K562 (cell line): ENCODE measurements at regions not wholly inside any gene's neighbourhood (a gene's known extent, or its start where the extent isn't known, plus 50 kb on each side); places are given as distances from the start of the nearest gene placed in this dataset.

Source experiments
- ATAC-seq: fragments of 200-7000 bp; cut with Tn5 transposase; 3 replicates; pipeline ENCODE4 v1.9.1; 2020; ENCODE audit warnings: moderate library complexity
- BruUV-seq: library from RNA; stranded (reverse); fragments of 400-500 nt; replicated peaks from 2 replicates; lab custom pipeline; 2021; lab: Mats Ljungman, UMichigan
- CTCF ChIA-PET: fragments of 300-600 bp; formaldehyde crosslinking; extraction: SDS; loops from one replicate; lab custom pipeline; 2021; ENCODE audit warnings: low intra/inter-chr PET ratio; lab: Yijun Ruan, JAX
- POLR2A ChIA-PET: fragments of 300-600, 350-650 bp; sonication (Branson Sonifier 250); formaldehyde crosslinking; extraction: SDS; loops from one replicate; lab custom pipeline; 2021; ENCODE audit warnings: antibody characterized with exemption, inconsistent platforms; lab: Yijun Ruan, JAX
- DNase-seq, 4 experiments: peaks; one replicate each; pipeline versions ENCODE4 v3.0.0 to v3.0.0-alpha.2; 2011 to 2018; ENCODE audit warnings: low spot score in 3 of 4, mixed read lengths in 3 of 4; ENCODE audit errors: extremely low read depth in 1 of 4
- FAIRE-seq: peaks from 2 replicates; lab custom pipeline; 2011; peaks lifted over from hg19 to GRCh38; lab: Jason Lieb, UNC
- H2AFZ ChIP-seq: 2 replicates; pipeline ENCODE4 v1.6.0; 2011; ENCODE audit warnings: low read depth, low read length, control low read depth, inconsistent platforms
- H3K27ac ChIP-seq: fragments of 200-600 bp; 3 replicates; pipeline ENCODE4 v1.8.0; 2011; ENCODE audit warnings: low read depth, mild to moderate bottlenecking, control low read depth, inconsistent platforms, low read length, moderate library complexity, mixed read lengths; ENCODE audit errors: extremely low read depth
- H3K27me3 ChIP-seq, 2 experiments: fragments of 300-600 bp in 1 of 2; 2 replicates in 1 of 2; 3 replicates in 1 of 2; pipeline versions ENCODE4 v1.6.0 to v1.8.0; 2011; ENCODE audit warnings: inconsistent platforms in 2 of 2, low read length in 2 of 2, mild to moderate bottlenecking in 1 of 2, mixed read lengths in 1 of 2, moderate library complexity in 1 of 2; ENCODE audit not compliant: control insufficient read depth in 2 of 2, insufficient read depth in 2 of 2
- H3K36me3 ChIP-seq: fragments of 300-600 bp; 3 replicates; pipeline ENCODE4 v1.8.0; 2011; ENCODE audit warnings: mild to moderate bottlenecking, low read length, inconsistent platforms; ENCODE audit not compliant: control insufficient read depth, insufficient read depth
- H3K4me1 ChIP-seq, 2 experiments: fragments of 200-600 bp in 1 of 2; replicated peaks in 1 of 2; 2 replicates in 1 of 2; 3 replicates in 1 of 2; pipeline versions ENCODE4 v1.5.1 to v1.8.0; 2011; ENCODE audit warnings: inconsistent platforms in 2 of 2, low read length in 2 of 2, mild to moderate bottlenecking in 1 of 2, mixed read lengths in 1 of 2, moderate library complexity in 1 of 2; ENCODE audit not compliant: control insufficient read depth in 2 of 2, insufficient read depth in 2 of 2
- H3K4me2 ChIP-seq: 2 replicates; pipeline ENCODE4 v1.6.1; 2011; ENCODE audit warnings: low read length, control low read depth, inconsistent platforms, mixed read lengths; ENCODE audit not compliant: insufficient read depth
- H3K4me3 ChIP-seq: fragments of 200-600 bp; sonication (generic), shearing (Covaris generic); 2 replicates; pipeline ENCODE4 v1.5.1; 2016; ENCODE audit warnings: control low read depth, inconsistent platforms
- H3K79me2 ChIP-seq: fragments of 200-600 bp; 3 replicates; pipeline ENCODE4 v1.8.0; 2011; ENCODE audit warnings: low read length, inconsistent platforms; ENCODE audit not compliant: control insufficient read depth, insufficient read depth
- H3K9ac ChIP-seq, 2 experiments: 2 replicates each; pipeline versions ENCODE4 v1.6.0 to v1.6.1; 2011; ENCODE audit warnings: low read depth in 2 of 2, low read length in 2 of 2, control low read depth in 1 of 2, inconsistent platforms in 1 of 2, mild to moderate bottlenecking in 1 of 2, mixed read lengths in 1 of 2; ENCODE audit not compliant: insufficient read depth in 1 of 2
- H3K9me1 ChIP-seq: one replicate; pipeline ENCODE4 v1.6.0; 2011; ENCODE audit warnings: inconsistent platforms, mild to moderate bottlenecking, low read length, moderate library complexity; ENCODE audit not compliant: control insufficient read depth, insufficient read depth
- H3K9me3 ChIP-seq: replicated peaks from 2 replicates; pipeline ENCODE4 v1.5.1; 2011; ENCODE audit warnings: low read depth, low read length, inconsistent platforms; ENCODE audit not compliant: control insufficient read depth, insufficient read depth
- H4K20me1 ChIP-seq: replicated peaks from 2 replicates; pipeline ENCODE4 v1.6.1; 2011; ENCODE audit warnings: low read length, inconsistent platforms, mixed read lengths; ENCODE audit not compliant: control insufficient read depth, insufficient read depth
- CHD4 ChIP-seq: fragments of 200-600 bp; sonication (generic); IDR thresholded peaks from 3 replicates; pipeline ENCODE4 v1.6.1; 2012; ENCODE audit warnings: low read depth, mild to moderate bottlenecking, mixed read lengths, low read length, inconsistent platforms; ENCODE audit not compliant: insufficient read depth, insufficient replicate concordance, poor library complexity, severe bottlenecking
- ETV5 ChIP-seq: sonication (generic); formaldehyde crosslinking; IDR thresholded peaks from 2 replicates; pipeline ENCODE4 v1.4.0; 2020; ENCODE audit warnings: low read depth, mild to moderate bottlenecking, missing genetic modification reagents
- GATAD2B ChIP-seq: fragments of 450-650 bp; IDR thresholded peaks from 2 replicates; pipeline ENCODE4 v1.6.1; 2017; ENCODE audit warnings: mild to moderate bottlenecking, borderline replicate concordance
- KAT2B ChIP-seq: IDR thresholded peaks from one replicate; pipeline ENCODE4 v1.6.1; 2012; ENCODE audit warnings: low read depth, mild to moderate bottlenecking, control low read depth, inconsistent platforms, low read length, moderate library complexity
- NCOA4 ChIP-seq: fragments of 450-650 bp; IDR thresholded peaks from 2 replicates; pipeline ENCODE4 v1.6.1; 2018; ENCODE audit warnings: mild to moderate bottlenecking; ENCODE audit not compliant: partially characterized antibody
- NCOR1 ChIP-seq: fragments of 450-650 bp; IDR thresholded peaks from 2 replicates; pipeline ENCODE4 v1.6.1; 2016; ENCODE audit warnings: mild to moderate bottlenecking, moderate library complexity
- NONO ChIP-seq, 2 experiments: fragments of 200-400 bp in 1 of 2; fragments of 450-650 bp in 1 of 2; formaldehyde crosslinking in 1 of 2; IDR thresholded peaks; 2 replicates each; pipeline ENCODE4 v1.6.1; 2017; ENCODE audit warnings: low read depth in 2 of 2, mild to moderate bottlenecking in 2 of 2, moderate library complexity in 2 of 2, low read length in 1 of 2
- PTTG1 ChIP-seq: fragments of 450-650 bp; IDR thresholded peaks from 2 replicates; pipeline ENCODE4 v1.6.1; 2016; ENCODE audit warnings: low read depth, mild to moderate bottlenecking, missing genetic modification characterization, missing compliant biosample characterization
- RBM39 ChIP-seq: fragments of 200-400 bp; formaldehyde crosslinking; optimal IDR thresholded peaks from 2 replicates; pipeline ENCODE3; 2018; ENCODE audit warnings: low read depth, low read length
- SRF ChIP-seq, 2 experiments: fragments of 250-450, 450-650 bp in 1 of 2; sonication (Bioruptor Pico) in 1 of 2; sonication (generic) in 1 of 2; formaldehyde crosslinking; IDR thresholded peaks; 2 replicates each; pipeline versions ENCODE4 v1.5.0 to v1.5.1; 2020 to 2022; ENCODE audit warnings: mild to moderate bottlenecking in 1 of 2, missing genetic modification reagents in 1 of 2
- SRSF7 ChIP-seq: fragments of 200-400 bp; formaldehyde crosslinking; optimal IDR thresholded peaks from 2 replicates; pipeline ENCODE3; 2017; ENCODE audit warnings: mild to moderate bottlenecking, low read depth, low read length
- ZKSCAN8 ChIP-seq: fragments of 200-800 bp; sonication (Bioruptor generic); IDR thresholded peaks from 2 replicates; pipeline ENCODE4 v1.6.1; 2016; ENCODE audit warnings: missing genetic modification characterization, missing compliant biosample characterization
- ZNF707 ChIP-seq: fragments of 250-450 bp; sonication (Bioruptor Pico); conservative IDR thresholded peaks from 2 replicates; pipeline ENCODE4 v1.8.0; 2022; ENCODE audit warnings: inconsistent platforms, mild to moderate bottlenecking, moderate library complexity
- WGBS: fragments of 100-300 bp; shearing (Covaris generic); methylation state at CpG from one replicate; pipeline ENCODE4 v1.1.6; 2016; ENCODE audit warnings: low coverage, mixed read lengths; ENCODE audit not compliant: insufficient coverage; ENCODE audit errors: missing lambda C conversion rate; 5-methylcytosine and 5-hydroxymethylcytosine counted together
- in situ Hi-C: fragments of 300-500 bp; cut with MboI; formaldehyde crosslinking; loops from 4 replicates; pipeline ENCODE4 v1.15.0; 2018; ENCODE audit warnings: inconsistent platforms, mixed read lengths
- intact Hi-C: fragments of 100-400 bp; cut with micrococcal nuclease; formaldehyde crosslinking; loops from 2 replicates; pipeline ENCODE4 v1.14.2; 2022
- TF ChIP-seq, protein P1 (sequence below): sonication (generic); formaldehyde crosslinking; IDR thresholded peaks from 2 replicates; pipeline ENCODE4 v1.8.0; 2022; ENCODE audit warnings: mild to moderate bottlenecking, missing genetic modification reagents

DNA sequence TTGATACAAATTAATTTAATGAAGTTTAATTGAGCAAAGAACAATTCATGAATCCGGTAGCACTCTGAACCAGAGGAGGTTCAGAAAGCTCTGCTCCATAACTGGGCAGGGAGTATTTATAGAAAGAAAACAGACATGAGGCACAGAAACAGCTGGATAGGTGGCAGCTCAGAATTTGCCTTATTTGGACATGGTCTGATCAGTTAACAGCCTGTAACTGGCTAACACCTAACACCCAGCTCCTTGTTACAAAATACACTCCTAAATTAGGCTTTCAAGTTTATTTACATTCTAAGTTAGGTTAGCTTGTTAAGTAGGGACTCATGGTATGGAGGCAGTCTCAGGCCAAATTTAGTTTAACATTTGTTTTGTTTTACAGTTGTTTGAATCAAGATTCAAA, 67.8 kb upstream of the TMCC3 start:
- TF ChIP-seq ZNF707 (peak; percentile 71), RBM39 (no peak), ZKSCAN8 (CRISPR knock-in tag) (no peak), NONO (IDR thresholded peaks at IDR 0.05; ENCODE audit: low read depth in 2 of 2, low read length in 1 of 2) (no peak), SRF (CRISPR knock-in tag; IDR thresholded peaks at IDR 0.05) (peak in 1 of 2 experiments; percentile 91; a peak in 1 of 4 replicates)

DNA sequence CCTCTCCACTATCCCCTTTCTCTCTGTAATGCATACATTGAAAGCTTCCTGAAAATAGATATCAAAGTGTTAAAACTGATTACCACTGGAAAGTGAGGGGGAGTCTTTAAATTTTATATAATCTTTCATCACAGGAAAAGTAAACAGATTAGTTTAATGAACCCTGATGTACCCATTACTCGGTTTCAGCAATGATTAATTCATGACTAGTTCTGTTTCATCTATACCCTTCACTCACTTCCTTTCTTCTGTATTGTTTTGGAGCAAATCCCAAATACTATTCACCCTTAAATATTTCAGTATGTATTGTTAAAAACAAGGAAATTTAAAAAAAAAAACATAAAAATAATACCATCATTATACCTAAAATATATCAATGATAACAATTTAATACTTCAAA, 67.3 kb upstream of the TMCC3 start:
- no TSS peak for BruUV-seq
- Histone ChIP-seq H3K36me3 (no peaks in the 10 kb centered on the region), H4K20me1 (no peaks in the 10 kb centered on the region; the same call in 1 of the 2 replicates), H3K27ac (no peak overlapping the region), H3K9me1 (no peaks in the 10 kb centered on the region), H3K27me3 (peaks cover 6 to 13% of the 10 kb centered on the region in 2 experiments; a peak in 4 of 5 replicates), H3K9ac (no peak overlapping the region), H3K9me3 (no peaks in the 10 kb centered on the region), H3K4me2 (no peak overlapping the region), H3K79me2 (no peaks in the 10 kb centered on the region), H3K4me1 (no peaks in the 10 kb centered on the region), H2AFZ (no peak overlapping the region), H3K4me3 (no peak overlapping the region)
- FAIRE-seq, result no peak
- CTCF ChIA-PET, result no interaction called here
- in situ Hi-C loops (no loop called here), intact Hi-C loops (no loop called here)
- DNase-seq, result no peak
- 0% methylated on average over 1 of the region's 1 CpG for WGBS
- no peak for ATAC-seq
- POLR2A ChIA-PET, result no interaction called here
- TF ChIP-seq PTTG1 (tag), result no peak
- TF ChIP-seq CHD4, result no peak
- TF ChIP-seq NCOA4, result no peak
- TF ChIP-seq SRSF7, result no peak
- TF ChIP-seq GATAD2B, result no peak
- no peak for TF ChIP-seq ETV5
- TF ChIP-seq NCOR1, result no peak
- TF ChIP-seq, protein P1, sequence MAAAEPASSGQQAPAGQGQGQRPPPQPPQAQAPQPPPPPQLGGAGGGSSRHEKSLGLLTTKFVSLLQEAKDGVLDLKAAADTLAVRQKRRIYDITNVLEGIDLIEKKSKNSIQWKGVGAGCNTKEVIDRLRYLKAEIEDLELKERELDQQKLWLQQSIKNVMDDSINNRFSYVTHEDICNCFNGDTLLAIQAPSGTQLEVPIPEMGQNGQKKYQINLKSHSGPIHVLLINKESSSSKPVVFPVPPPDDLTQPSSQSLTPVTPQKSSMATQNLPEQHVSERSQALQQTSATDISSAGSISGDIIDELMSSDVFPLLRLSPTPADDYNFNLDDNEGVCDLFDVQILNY (CRISPR knock-in tag), result no peak
- TF ChIP-seq KAT2B, result no peak

More for the DNA sequence above, 67.8 kb upstream of the TMCC3 start:
- no TSS peak for BruUV-seq
- Histone ChIP-seq H3K27ac (no peak overlapping the region), H2AFZ (no peak overlapping the region), H3K9me3 (no peaks in the 10 kb centered on the region), H4K20me1 (no peaks in the 10 kb centered on the region; the same call in 1 of the 2 replicates), H3K36me3 (no peaks in the 10 kb centered on the region), H3K27me3 (peaks cover 6 to 11% of the 10 kb centered on the region in 2 experiments; a peak in 4 of 5 replicates), H3K9ac (no peak overlapping the region), H3K79me2 (no peaks in the 10 kb centered on the region), H3K4me2 (no peak overlapping the region), H3K4me1 (no peaks in the 10 kb centered on the region), H3K4me3 (no peak overlapping the region), H3K9me1 (no peaks in the 10 kb centered on the region)
- DNase-seq (no peak), FAIRE-seq (no peak), ATAC-seq (no peak)
- in situ Hi-C loops, result no loop called here
- ChIA-PET POLR2A (interaction anchor here (0.6 kb wide), 1 partner anchor 18 kb away, joined by 4 read pairs; no protein-coding TSS in a partner anchor), CTCF (no interaction called here)
- WGBS, result 0% methylated on average over 1 of the region's 1 CpG
- intact Hi-C loops, result no loop called here
